PC-9 (cell line): ENCODE measurements at regions not wholly inside any gene's neighbourhood (a gene's known extent, or its start where the extent isn't known, plus 50 kb on each side); places are given as distances from the start of the nearest gene placed in this dataset.

Source experiments
- BruUV-seq: library from RNA; stranded (reverse); fragments of 400-500 nt; replicated peaks from 2 replicates; lab custom pipeline; 2021; lab: Mats Ljungman, UMichigan
- CTCF ChIA-PET: fragments of 300-600 bp; sonication (Branson Sonifier 250); formaldehyde crosslinking; loops from one replicate; lab custom pipeline; 2022; ENCODE audit warnings: antibody characterized with exemption; lab: Charles Lee
- POLR2A ChIA-PET: fragments of 300-600 bp; sonication (Branson Sonifier 250); formaldehyde crosslinking; loops from one replicate; lab custom pipeline; 2022; ENCODE audit warnings: antibody characterized with exemption; ENCODE audit not compliant: unreplicated experiment; lab: Charles Lee
- DNase-seq, 2 experiments: peaks; one replicate each; pipeline versions ENCODE4 v3.0.0 to v3.0.0-alpha.2; 2015 to 2022; ENCODE audit warnings: mixed read lengths in 1 of 2
- H2AFZ ChIP-seq: fragments of 200-600 bp; sonication (generic); 2 replicates; pipeline ENCODE4 v1.8.1; 2017; ENCODE audit warnings: antibody characterized with exemption
- H3F3A ChIP-seq: fragments of 200-600 bp; sonication (generic); 2 replicates; pipeline ENCODE4 v1.8.1; 2017; ENCODE audit warnings: antibody characterized with exemption, mild to moderate bottlenecking, low read depth; ENCODE audit not compliant: insufficient read depth
- H3K27ac ChIP-seq: fragments of 200-600 bp; sonication (generic); 2 replicates; pipeline ENCODE4 v1.6.1; 2016; ENCODE audit warnings: mixed run types
- H3K27me3 ChIP-seq: fragments of 200-600 bp; sonication (generic); 2 replicates; pipeline ENCODE4 v1.6.1; 2016; ENCODE audit warnings: low read depth, mixed run types; ENCODE audit not compliant: insufficient read depth
- H3K36me3 ChIP-seq: fragments of 200-600 bp; sonication (generic); 2 replicates; pipeline ENCODE4 v1.6.1; 2016; ENCODE audit warnings: low read depth, mixed run types
- H3K4me1 ChIP-seq: fragments of 200-600 bp; sonication (generic); replicated peaks from 2 replicates; pipeline ENCODE4 v1.6.1; 2016; ENCODE audit warnings: mixed run types; ENCODE audit not compliant: insufficient read depth
- H3K4me2 ChIP-seq: fragments of 200-600 bp; sonication (generic); 2 replicates; pipeline ENCODE4 v1.6.1; 2017; ENCODE audit warnings: mixed run types
- H3K4me3 ChIP-seq: fragments of 200-600 bp; sonication (generic); 2 replicates; pipeline ENCODE4 v1.6.1; 2016; ENCODE audit warnings: mixed run types
- H3K79me2 ChIP-seq: fragments of 200-600 bp; sonication (generic); 2 replicates; pipeline ENCODE4 v1.6.1; 2017; ENCODE audit warnings: low read depth, mixed run types
- H3K9me2 ChIP-seq: fragments of 200-600 bp; sonication (generic); 2 replicates; pipeline ENCODE4 v1.8.1; 2017; ENCODE audit warnings: mild to moderate bottlenecking; ENCODE audit not compliant: insufficient read depth
- H3K9me3 ChIP-seq: fragments of 200-600 bp; sonication (generic); 2 replicates; pipeline ENCODE4 v1.8.1; 2016; ENCODE audit warnings: low read depth; ENCODE audit not compliant: insufficient read depth
- H4K20me1 ChIP-seq: fragments of 200-600 bp; sonication (generic); 2 replicates; pipeline ENCODE4 v1.8.1; 2017; ENCODE audit not compliant: insufficient read depth
- CTCF ChIP-seq: fragments of 200-600 bp; sonication (generic); conservative IDR thresholded peaks from 2 replicates; pipeline ENCODE4 v1.6.1; 2017; ENCODE audit warnings: mixed run types, antibody characterized with exemption, mild to moderate bottlenecking, moderate library complexity
- EZH2 ChIP-seq: fragments of 200-600 bp; sonication (generic); IDR thresholded peaks from 2 replicates; pipeline ENCODE4 v1.8.0; 2017; ENCODE audit warnings: antibody characterized with exemption, low read depth
- intact Hi-C: fragments of 100-400 bp; cut with micrococcal nuclease; formaldehyde crosslinking; loops from one replicate; pipeline ENCODE4 v1.10.0; 2022; ENCODE audit not compliant: unreplicated experiment

GRCh38 chr13:81539643-81540150 is 1198.8 kb upstream of the SPRY2 start:
- H3K9me2 ChIP-seq: no peaks in the 10 kb centered on the region
- TF ChIP-seq CTCF (no peak), EZH2 (no peak)
- H3K9me3 ChIP-seq: no peaks in the 10 kb centered on the region
- H3K4me1 ChIP-seq: no peaks in the 10 kb centered on the region
- no peak overlapping the region for H3K27ac ChIP-seq
- no TSS peak for BruUV-seq
- no peak overlapping the region for H3K4me2 ChIP-seq
- no peaks in the 10 kb centered on the region for H3K79me2 ChIP-seq
- intact Hi-C loops: no loop called here
- H3K36me3 ChIP-seq: no peaks in the 10 kb centered on the region
- POLR2A ChIA-PET: no interaction called here
- DNase-seq: no peak
- no peaks in the 10 kb centered on the region for H3F3A ChIP-seq
- H4K20me1 ChIP-seq: no peaks in the 10 kb centered on the region
- H3K27me3 ChIP-seq: no peaks in the 10 kb centered on the region
- CTCF ChIA-PET: no interaction called here
- H3K4me3 ChIP-seq: no peak overlapping the region
- no peak overlapping the region for H2AFZ ChIP-seq

- H4K20me1 ChIP-seq: no peaks in the 10 kb centered on the region
- intact Hi-C loops: no loop called here
- no peak for DNase-seq
- no peak overlapping the region for H3K27ac ChIP-seq
- H3K79me2 ChIP-seq: no peaks in the 10 kb centered on the region
- H3K4me2 ChIP-seq: no peak overlapping the region
- no peaks in the 10 kb centered on the region for H3K9me2 ChIP-seq
- no peaks in the 10 kb centered on the region for H3K36me3 ChIP-seq
- no peaks in the 10 kb centered on the region for H3K9me3 ChIP-seq
- CTCF ChIA-PET: no interaction called here
- no peak overlapping the region for H2AFZ ChIP-seq
- BruUV-seq: no TSS peak
- no peaks in the 10 kb centered on the region for H3K4me1 ChIP-seq
- TF ChIP-seq EZH2: no peak
- no peak for TF ChIP-seq CTCF
- H3K4me3 ChIP-seq: no peak overlapping the region
- POLR2A ChIA-PET: no interaction called here
- H3K27me3 ChIP-seq: no peaks in the 10 kb centered on the region
- no peaks in the 10 kb centered on the region for H3F3A ChIP-seq
Measured at GRCh38 chr13:81498969-81499368, 1158.0 kb upstream of the SPRY2 start.

- Histone ChIP-seq H3F3A (no peaks in the 10 kb centered on the region), H3K36me3 (no peaks in the 10 kb centered on the region), H3K4me1 (no peaks in the 10 kb centered on the region), H3K79me2 (no peaks in the 10 kb centered on the region), H2AFZ (no peak overlapping the region), H3K4me3 (no peak overlapping the region), H3K27ac (no peak overlapping the region), H4K20me1 (no peaks in the 10 kb centered on the region), H3K9me2 (no peaks in the 10 kb centered on the region), H3K4me2 (no peak overlapping the region), H3K9me3 (no peaks in the 10 kb centered on the region), H3K27me3 (no peaks in the 10 kb centered on the region)
- no peak for DNase-seq
- CTCF ChIA-PET: no interaction called here
- TF ChIP-seq CTCF (no peak), EZH2 (no peak)
- intact Hi-C loops: no loop called here
- no TSS peak for BruUV-seq
- POLR2A ChIA-PET: no interaction called here
Measured at GRCh38 chr13:81493144-81493543, 1152.2 kb upstream of the SPRY2 start.
